GM19372 (cell line): ENCODE measurements at regions not wholly inside any gene's neighbourhood (a gene's known extent, or its start where the extent isn't known, plus 50 kb on each side); places are given as distances from the start of the nearest gene placed in this dataset.

Experiments used
- ATAC-seq: cut with Tn5 transposase; IDR thresholded peaks from one replicate; pipeline ENCODE4 v1.9.1; 2021; ENCODE audit warnings: mild to moderate bottlenecking, low read depth, moderate library complexity; ENCODE audit not compliant: unreplicated experiment

DNA sequence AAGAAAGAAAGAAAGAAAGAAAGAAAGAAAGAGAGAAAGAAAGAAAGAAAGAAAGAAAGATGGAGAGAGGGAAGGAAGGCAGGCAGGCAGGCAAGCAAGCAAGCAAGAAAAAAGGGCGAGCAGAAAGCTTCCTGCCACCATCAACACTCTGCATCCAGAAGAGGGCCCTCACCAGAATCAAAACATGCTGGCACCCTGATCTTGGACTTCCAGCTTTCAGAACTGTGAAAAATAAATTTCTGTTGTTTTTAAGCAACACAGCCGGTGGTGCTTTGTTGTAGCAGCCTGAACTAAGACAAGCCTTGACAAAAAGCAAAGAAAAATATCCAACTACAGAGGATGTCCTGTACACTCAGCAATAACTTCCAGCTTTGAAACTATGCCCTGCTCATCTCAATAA, 401.7 kb downstream of the LRATD1 start:
- ATAC-seq = no peak

DNA sequence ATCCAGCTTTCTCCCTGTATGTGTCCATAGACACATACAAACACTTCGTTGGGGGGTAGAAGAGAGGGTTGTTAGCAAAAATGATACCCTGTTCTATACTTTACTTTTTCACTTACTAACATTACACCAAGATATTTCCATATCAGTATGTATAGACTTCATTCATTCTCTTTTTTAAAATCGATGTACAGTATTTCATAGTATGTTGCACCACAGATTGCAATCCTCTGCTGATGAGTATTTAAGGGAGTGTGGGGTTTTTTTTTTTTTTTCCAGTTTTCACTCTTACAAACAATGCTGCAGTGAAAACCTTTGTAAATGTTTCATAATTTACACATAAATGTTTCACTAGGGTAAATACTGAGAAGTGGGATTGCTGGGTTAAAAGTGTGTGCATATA, 402.3 kb downstream of the LRATD1 start:
- ATAC-seq = no peak

DNA sequence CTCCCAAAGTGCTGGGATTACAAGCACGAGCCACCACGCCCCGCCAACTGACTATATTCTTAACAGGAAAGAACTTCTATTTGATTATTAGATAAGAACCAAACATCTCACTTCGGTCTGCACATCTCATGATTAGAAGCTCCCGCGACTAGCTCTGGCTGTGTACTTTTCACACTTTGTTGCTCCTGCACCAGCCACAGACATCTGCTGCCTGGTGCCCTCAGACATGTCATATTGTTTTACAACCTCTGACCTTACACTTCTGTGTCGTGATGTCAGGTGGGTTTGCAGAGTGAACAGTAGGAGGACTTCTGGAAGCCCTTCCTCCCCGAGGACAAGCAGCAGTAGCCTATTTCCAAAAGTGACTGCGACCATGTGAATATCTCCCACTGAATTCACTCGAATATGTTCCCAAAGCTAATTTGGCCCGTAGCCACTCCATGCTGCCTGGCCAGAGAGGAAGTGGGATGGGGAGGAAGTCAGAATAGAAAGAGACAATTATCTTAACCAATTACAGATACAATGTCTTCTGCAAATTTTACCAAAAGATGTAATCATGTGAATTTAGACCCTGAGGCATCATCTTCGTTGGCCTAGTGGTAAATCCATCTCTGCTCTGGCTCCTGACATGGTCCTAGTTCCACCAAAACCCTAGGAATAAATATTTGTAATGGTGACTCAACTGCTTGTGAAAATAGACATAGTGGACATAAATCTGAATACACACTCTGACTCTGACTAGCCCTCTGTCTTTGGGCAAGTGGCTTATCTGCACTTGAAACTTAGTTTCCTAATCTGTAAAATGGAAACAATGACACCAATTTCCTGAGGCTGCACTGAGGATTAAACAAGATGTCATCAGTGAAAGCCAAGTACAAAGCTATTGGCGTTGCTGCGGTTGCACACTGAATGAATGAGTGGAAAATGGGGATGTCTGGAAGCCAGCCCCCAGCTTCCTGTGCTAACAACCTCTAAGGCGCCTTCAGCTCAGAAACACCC, 406.1 kb downstream of the LRATD1 start:
- ATAC-seq = no peak

DNA sequence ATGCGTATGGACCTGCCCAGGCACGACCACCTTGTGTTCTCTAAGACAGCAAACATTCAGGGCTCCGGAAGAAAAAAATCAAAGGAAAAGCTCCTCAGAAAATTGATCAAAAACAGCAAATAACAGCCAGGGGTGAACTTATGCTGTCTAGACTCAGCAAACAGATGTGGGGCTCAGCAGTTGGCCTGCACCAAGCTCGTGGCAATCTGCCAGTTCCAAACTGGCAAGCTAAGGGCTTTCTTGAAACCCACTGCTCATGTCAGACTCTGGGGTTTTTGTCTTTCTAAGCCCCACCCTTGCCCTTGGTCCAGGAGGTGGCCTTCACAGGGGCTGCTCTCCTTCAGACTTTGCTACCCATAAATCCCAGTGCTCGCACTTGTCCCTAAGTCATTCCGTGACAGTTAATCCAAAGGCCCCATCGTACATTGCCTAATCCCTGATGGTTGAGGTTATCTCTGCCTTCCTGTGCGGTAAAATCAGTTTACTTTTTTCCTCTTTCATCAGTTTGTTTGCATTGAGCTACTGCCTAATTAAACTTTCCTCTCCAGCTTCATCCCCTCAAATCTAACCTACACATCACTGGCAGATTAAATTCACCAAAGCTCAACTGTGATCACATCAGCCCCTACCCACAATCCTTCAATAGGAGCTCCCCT, 408.0 kb downstream of the LRATD1 start:
- ATAC-seq = no peak

DNA sequence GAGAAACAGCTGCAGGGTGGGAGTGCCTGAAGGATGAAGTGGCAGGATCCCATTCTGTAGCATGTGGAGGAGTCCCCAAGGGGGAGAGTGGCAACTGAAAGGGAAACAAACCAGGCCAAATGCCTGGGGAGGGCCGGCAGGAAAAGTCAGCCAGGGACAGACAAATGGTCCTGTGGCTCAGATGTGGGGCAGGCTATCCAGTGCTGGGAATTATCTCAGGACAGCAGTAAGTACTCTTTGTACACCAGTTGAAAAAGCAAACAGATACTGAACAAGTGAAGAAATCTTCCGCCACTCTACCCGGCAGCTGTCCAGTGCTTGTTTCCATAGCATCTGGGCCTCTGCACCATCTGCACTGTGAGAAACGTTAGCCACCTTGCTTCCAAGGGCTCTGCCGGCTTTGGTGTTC, 408.9 kb downstream of the LRATD1 start:
- no peak for ATAC-seq

DNA sequence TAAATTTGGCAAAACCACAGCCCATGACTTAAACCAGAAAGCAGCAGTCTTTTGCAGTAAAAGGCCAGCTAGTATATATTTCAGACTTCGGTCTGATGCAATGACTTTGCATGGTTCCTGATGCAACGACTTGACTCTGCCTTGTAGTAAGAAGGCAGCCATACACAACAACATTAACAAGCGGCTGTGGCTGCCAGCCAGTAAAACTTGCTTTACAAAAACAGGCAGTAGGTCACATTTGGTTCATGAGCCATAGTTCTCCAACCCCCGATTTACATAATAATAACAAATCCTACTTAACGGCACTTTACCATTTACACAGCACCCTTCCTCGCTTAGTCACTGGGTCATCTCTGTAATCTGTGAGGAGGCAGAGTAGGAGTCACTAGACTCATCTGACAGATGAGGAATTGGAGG, 410.3 kb downstream of the LRATD1 start:
- no peak for ATAC-seq

DNA sequence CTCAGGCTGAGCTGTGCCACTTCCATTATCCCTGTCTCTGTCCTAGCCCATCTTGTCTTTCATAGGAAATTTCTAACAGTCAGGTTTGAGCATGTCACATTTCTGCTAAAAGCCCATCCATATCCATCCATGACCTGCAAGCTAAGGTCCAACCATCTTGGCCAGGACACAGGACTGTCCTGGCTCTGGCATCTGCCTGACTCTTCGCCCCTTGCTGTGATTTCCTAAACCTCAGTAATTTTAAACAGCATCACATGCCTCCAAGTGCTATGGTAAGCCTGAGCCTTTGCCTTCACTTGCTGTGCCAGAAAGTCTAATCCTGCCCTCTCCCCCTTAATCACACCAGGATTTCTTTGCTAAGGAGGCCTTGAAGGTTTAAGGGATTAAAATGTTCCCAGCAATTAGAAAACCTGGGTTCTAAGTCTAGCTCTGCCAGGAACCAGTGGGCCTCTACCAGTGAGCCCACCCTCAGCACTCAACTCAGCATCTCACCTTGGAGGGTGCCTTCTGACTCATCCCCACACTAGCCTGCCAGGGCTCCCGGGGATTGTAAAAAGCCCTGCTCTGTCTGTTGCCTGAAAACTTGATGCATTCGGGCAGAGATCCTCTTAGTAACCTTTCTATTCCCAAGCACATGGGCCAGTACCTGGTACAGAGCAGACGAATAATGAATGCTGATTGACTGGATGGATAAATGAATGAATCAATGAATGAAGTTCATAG, 411.0 kb downstream of the LRATD1 start:
- no peak for ATAC-seq

DNA sequence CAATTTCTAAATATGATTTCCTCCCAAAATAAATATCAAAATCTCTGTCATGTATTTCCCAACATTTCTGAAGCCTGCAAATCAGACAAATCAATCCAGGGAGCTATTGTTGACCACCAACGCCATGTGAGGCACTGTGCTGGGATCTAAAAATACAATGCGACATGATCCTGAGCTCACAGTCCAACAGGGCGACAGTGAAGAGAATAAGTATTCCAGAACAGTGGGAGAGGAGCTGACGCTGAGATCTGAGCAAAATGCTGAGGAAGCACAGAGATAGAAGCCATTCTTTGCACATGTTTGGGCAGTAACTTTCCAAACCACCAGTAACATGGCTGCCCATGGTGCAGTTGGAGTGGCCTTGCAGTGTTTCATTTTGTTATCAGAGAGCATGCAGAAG, 412.5 kb downstream of the LRATD1 start:
- no peak for ATAC-seq

DNA sequence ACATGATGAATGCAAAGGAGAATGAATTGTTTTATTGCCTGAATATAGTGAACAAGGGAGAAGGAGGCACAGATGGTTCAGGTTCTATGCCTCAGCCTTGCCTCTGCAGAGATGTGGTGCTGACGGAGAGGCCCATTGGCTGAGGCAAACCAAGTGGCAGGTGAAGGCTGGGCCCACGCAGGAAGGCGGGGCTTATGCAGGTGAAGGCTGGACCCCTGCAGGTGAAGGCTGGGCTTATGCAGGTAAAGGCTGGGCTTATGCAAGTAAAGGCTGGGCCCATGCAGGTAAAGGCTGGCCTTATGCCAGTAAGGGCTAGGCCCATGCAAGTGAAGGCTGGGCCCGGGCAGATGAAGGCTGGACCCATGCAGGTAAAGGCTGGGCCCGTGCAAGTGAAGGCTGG, 414.7 kb downstream of the LRATD1 start:
- no peak for ATAC-seq

DNA sequence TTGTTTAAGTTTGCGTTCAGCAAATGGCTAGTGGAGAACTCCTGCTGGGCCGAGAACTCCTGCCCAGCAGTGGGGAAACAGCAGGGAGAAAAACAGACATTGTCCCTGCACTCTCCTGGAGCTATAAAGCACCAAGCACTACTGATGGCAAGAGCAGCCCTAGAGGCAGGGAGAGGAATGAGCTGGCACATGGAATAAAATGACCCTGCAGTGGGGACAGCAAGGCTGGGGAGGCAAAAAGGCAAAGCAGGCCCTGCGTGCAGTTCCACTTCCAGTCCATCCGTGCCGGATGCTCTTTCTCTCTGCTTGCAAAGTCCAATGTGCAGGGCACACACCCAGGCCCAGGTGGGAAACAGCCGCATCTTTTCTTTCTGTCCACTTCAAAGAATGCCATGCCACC, 415.5 kb downstream of the LRATD1 start:
- ATAC-seq = no peak

DNA sequence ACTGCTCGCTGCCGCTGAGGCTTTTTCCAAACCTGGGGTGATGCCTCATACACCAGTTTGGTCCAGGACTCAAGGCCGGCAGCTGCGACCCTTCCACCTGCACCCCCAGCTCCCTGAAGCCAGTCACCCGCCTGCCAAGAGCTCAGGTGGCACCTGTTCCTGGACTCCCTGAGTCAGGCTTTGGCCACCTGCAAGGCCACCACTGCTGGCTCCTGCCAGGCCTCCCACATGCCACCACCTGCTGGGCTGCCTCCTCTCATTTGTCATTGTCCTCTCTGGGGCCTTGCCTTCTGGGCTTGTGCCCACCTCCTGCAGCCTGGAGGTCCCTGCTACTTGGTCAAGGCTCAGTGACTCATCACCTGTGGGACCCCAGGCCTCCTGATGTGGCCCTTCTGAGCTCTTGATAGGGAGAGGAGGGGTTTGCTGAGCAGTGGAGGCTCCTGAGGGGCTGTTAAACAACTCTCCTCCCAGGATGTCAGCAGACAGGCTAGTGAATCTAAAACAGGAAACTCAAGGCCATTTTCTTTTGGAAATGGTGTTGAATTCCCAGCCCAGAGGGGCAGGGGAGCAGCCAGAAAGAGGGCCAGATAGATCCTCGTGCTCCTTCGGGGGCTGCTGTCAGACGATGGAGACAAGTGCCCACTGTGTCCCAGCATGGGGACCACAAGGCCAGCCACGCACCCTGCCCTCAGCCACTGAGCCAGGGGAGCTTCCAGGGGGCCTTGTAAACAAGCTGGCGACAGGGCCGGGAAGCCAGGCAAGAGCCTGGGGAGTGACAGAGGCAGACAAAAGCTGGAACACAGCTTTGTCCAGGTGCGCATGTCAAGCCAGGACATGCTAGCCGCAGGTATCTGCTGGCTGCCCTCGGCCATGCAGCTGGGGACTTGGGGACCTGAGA, 416.8 kb downstream of the LRATD1 start:
- no peak for ATAC-seq

DNA sequence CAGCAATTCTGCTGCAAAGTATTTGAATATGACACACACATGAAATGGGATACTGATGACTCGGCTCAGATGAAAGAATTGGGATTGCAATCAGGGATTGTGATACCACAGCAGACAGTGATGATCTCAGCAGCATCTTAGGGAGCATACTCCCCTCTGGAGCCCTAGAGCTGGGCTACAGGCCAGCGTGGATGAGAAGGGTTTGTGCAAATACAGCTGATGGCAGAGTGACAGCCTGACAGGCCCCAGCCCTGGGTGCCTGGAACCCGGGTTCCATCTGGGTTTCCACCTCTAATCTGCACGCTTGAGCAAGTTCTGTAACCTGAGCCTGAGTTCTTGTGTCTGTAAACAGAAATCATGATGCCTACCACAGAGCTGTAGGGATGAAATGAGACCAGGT, 418.0 kb downstream of the LRATD1 start:
- no peak for ATAC-seq

DNA sequence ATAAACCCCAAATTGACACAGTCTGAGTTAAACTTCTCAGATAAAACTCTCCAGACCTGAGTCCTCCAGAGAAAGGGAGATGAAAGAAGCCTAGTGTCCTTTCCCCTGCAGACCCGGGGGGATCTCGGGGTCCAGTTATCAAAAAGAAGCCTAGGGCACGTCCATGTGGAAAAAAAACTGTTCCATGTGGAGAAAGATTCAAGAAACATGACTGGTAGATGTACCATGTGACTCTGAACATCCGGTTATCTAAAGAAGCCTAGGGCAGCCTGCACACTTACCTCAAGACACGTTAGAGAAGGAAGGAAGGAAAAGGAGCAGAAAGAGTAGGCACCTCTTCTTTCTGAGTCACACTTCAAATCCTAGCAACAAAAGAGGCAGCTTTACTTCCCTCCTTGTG, 421.0 kb downstream of the LRATD1 start:
- ATAC-seq = no peak

DNA sequence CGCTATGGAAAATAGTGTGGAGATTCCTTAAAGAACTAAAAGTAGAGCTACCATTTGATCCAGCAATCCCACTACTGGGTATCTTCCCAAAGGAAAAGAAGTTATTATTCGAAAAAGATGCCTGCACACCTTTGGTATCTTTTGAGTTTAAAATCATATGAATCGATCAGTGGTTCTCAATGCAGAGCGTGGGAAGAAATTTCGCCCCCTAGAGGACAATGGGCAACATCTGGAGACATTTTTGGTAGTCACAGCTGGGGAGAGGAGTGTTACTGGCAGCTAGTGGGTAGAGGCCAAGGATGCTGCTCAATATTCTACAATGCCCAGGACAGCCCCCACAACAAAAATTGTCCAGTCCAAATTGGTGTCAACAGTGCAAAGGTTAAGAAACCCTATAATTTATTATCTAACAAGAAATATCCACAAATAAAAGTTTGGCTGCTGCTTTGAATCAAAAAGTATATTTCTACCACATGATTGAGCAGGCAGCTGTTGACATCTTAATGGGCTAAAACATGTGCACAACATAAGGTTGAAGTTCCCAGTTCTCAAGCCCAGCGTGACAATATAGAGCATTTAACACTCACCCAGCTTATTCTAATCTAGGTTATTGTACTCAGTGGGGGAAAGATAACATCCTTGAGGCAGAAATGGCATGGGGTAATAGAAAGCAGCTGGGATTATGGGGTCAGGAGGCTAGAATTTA, 425.7 kb downstream of the LRATD1 start:
- ATAC-seq = no peak

DNA sequence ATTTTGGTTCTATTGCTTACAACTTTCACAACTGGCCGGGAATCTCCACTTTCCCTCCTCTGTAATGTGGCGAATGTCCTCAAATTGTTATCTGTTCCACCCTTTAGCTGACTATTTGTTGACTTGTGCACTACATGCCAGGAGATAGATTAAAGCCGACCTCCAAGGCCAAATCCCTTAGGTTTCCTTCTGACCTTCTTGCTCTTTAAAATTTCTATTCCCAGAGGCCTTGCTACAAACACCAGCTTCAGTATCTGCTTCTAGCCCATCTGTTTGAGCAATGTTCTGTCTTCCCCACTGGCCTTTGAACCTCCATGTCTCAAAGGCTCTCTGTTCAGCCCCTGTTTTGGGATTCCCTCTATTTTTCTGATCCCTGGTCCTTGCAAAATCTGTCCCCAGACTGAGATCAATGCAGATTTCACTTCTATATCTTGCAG, 426.2 kb downstream of the LRATD1 start:
- ATAC-seq = no peak

DNA sequence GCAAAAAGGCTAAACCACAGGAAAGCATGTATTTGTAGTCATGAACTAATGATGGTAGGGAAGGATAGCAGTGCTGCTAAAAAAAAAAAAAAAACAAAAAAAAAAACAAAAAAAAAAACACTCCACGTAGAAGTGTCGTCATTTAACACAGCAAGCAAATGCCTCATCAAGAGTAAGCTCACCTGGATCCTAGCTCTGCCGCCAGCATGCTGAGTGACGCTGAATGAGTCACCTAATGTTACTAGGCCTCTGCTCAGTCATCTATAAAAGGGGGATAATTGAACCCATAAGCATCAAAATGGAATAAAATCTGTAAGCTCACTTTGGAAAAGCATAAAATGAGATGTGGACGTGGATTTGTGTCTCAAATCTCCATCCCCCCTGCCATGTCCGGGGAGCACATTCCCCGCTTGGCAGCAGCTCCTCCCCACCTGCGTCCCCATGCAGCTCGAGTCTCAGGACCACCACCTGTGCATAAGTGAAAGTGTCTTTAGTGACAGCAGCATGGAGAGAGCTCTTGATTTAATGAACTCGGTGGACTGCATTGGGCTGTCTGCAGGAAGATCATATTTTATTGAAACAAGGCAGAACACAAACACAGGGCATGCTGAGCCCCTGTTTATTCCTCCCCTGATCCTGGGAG, 427.5 kb downstream of the LRATD1 start:
- ATAC-seq = no peak

DNA sequence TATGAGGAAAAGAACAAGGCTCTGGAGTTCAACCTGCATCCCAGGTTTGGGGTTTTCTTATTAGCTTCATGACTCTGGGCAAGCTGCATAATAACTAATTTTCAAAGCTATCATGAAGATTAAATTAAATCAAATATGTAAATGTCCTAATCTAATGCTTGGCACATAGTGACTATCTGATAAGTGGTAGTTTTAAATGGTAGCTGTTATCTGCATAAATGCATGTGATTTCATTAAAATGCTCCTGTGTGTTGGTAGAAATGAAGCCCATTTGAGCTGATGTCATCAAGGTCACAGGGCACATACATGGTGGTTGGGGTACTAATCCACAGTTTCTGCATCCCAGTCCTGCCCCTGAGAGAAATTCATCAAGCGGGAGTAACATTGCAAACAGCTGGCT, 428.8 kb downstream of the LRATD1 start:
- no peak for ATAC-seq

DNA sequence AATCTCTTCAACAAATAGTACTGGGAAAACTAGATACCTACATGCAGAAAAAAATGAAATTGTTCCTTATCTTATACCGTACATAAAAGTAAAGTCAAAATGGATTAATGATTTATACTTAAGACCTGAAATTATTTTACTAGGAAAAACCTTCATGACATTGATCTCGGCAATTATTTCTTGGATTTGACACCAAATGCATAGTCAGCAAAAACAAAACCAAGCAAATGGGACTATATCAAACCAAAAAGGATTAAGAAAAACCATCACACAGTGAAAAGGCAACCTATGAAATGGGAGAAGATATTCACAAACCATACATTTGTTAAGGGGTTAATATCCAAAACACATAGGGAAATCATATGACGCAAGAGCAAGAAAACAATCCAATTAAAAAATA, 433.6 kb downstream of the LRATD1 start:
- no peak for ATAC-seq

DNA sequence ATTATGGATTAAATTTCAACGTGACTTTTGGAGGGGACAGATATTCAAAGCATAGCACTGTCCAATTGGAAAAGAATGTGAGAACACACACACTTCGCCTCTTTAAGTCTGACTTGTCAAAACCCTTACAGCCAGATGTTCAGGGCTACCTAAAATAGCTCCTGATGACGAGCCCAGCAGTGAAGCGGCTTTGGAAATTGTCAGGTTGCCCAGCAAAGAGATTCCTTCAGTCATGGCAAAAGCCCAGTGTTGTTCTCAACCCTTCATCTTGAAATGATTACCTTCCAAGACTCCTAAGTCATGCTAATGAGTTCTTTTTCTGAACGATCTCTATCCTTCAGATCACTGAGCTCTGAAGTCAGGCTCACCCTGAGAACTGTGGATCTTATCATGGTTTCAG, 436.6 kb downstream of the LRATD1 start:
- ATAC-seq = no peak
